ENCODE measurements at regions not wholly inside any gene's neighbourhood (a gene's known extent, or its start where the extent isn't known, plus 50 kb on each side); places are given as distances from the start of the nearest gene placed in this dataset.
"Not testable (repeated sequence)": the region's sequence is repeated elsewhere in the genome, so short reads cannot be mapped to it uniquely, and the experiment has no call there.

GRCh38 chr10:62589689-62590088, 214.8 kb upstream of the ADO start:
- DNase-seq (ENCODE audit: low read depth in 2 of 2) = no peak

DNA sequence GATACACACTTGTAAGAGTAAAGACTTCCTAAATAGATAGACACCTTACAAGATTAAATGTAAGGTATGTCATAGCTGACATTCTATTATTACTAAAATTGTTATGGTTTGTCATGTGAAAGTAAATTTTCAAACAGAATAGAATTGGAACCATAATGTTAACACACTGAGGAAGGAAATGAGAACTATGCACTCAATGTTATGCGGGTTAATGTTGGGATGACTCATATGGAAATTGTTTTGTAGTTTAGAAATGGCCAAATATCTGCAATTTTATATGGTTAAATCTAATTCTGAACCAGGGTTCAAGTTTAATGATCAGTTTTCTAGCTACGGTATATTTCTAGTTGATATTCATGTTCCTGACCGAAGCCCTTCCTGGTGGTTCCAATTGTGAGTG, 214.2 kb upstream of the ADO start:
- no peak for DNase-seq (ENCODE audit: low read depth in 2 of 2)

DNA sequence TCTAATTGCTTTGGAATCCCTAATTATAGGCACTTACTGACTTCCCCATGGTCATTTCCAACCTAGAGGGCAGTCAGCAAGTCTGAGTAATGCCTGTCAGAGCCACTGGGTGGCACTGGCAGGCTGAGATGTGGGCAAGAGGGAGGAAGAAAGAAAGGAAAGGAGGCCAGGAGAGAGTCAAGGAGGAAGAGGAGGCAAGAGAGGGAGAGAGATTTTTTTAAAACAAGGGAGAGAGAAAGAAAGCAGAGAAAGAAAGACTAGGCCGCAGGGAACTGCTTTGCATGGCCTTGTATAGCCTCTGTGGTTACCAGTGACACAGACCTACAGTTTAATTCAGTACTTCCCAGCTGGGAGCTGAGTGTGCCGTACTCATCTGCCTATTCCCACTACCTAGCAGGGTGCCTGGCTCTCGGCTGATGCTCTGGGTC, 210.4 kb upstream of the ADO start:
- DNase-seq (ENCODE audit: low read depth in 2 of 2) = peak; percentile 15 to 28

DNA sequence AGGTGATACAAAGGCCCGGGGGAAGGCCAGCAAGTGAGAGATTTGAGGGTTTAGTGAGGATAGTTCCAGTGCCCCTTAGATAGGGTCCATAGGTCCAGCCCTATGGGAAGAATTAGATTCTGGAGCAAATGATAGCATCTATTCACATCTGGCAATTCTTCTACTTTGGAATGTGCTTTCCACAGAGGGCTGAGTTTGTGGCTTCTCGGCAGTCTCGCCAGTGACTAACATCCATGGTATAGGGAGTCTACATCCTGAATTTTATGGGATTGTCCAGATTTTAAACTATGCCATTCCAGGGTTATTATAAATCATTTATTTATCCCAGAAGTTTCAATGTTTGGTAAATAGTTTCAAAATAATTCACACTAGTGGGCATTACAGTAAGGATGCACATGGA, 207.3 kb upstream of the ADO start:
- no peak for DNase-seq (ENCODE audit: low read depth in 2 of 2)

GRCh38 chr10:62599161-62599560, 205.4 kb upstream of the ADO start:
- DNase-seq (ENCODE audit: low read depth in 2 of 2) = no peak

GRCh38 chr10:62606551-62606950, 198.0 kb upstream of the ADO start:
- DNase-seq (ENCODE audit: low read depth in 2 of 2) = not testable (repeated sequence)

DNA sequence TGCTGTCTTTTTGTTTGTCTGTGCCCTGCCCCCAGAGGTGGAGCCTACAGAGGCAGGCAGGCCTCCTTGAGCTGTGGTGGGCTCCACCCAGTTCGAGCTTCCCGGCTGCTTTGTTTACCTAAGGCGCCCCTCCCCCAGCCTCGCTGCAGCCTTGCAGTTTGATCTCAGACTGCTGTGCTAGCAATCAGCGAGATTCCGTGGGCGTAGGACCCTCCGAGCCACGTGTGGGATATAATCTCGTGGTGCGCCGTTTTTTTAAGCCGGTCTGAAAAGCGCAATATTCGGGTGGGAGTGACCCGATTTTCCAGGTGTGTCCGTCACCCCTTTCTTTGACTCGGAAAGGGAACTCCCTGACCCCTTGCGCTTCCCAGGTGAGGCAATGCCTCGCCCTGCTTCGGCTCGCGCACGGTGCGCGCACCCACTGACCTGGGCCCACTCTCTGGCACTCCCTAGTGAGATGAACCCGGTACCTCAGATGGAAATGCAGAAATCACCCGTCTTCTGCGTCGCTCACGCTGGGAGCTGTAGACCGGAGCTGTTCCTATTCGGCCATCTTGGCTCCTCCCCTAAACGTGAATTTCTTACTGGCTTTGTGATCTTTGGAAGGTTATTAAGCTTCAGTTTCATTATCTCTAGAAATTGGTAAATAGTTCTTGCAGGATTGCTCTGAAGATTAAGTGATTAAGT, 196.2 kb upstream of the ADO start:
- not testable (repeated sequence) for DNase-seq (ENCODE audit: low read depth in 2 of 2)

DNA sequence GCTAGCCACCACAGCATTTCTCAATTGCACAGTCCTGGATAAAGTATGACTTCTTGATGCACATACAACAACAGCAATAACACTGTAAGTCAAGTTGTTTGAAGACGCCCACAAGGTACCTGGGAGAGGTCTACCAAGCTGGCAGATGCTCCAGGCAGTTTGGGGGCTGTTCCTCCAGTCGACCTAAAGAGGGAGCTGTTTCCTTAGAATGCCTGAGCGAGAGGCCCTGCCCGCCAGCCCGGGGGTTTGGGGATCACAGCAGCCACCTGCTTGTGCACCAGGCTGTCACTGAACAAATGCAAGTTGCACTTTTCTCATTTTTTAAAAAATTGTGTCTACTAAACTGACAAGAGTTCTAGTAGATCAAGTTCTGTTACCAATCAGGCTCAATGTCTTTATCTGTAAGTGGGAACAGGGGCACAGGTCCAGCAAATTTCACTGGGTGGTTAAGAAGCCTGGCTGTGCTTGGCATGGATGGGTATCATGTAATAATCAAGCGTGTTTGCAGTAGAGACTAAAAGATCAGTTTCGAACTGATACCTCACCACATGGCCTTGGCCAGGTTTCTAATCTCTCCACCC, 193.8 kb upstream of the ADO start:
- peak; percentile 63 to 65 for DNase-seq (ENCODE audit: low read depth in 2 of 2)

- DNase-seq (ENCODE audit: low read depth in 2 of 2) = no peak
Measured at GRCh38 chr10:62613424-62613823, 191.1 kb upstream of the ADO start.

DNA sequence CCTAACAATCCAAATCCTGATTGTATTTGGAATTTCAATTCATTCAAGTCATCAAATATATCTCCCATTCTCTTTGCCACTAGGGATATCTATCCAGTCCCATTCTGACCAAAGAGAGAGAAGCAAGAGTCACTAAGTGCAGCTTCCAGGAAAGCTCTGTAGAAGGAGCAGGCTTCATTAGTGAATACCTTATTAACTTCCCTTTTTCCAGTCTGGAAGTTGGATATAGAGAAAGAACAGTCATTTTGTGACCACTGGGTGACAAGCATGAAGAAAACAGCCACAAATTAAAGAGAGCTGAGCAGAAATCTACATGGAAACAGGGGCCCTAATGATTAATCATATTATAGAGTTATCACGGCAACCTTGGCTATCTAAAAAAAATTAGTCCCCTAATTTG, 190.7 kb upstream of the ADO start:
- DNase-seq (ENCODE audit: low read depth in 2 of 2) = no peak

GRCh38 chr10:62614389-62615157, 189.9 kb upstream of the ADO start:
- peak; percentile 44 to 45 for DNase-seq (ENCODE audit: low read depth in 2 of 2)

DNA sequence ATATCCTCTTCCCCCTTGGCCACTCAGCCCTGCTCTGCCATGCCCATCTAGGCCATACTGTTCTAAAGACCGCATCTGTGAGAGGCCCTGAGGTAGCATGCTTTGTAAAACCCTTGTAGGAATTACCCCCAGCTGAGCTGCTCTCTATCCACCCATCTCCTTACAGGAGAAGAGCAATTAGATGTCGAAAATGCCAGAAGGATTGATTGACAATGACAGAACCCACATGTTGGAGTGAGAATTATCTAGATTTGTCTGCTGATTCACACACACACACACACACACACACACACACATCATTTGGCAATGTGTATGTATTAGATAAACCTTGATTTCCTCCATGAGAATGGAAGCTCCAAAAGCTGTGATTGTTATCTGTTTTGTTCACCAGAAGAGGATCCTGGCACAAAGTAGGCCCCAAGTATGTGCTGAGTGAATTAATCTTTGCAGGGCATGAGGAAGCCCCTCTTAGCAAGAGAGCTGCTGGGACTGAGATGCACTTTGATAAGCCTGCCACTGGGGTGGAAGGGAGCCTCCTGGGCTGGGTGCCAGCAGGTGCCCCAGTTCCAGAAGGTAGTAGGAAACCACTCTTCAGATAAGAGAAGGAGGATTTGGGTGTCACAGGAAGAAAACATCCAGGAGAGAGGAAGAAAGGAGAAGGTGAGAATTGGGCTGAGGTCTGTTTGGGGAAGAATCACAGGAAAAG, 187.5 kb upstream of the ADO start:
- DNase-seq (ENCODE audit: low read depth in 2 of 2) = no peak

- DNase-seq (ENCODE audit: low read depth in 2 of 2) = no peak
Measured at GRCh38 chr10:62617652-62618051, 186.9 kb upstream of the ADO start.

DNA sequence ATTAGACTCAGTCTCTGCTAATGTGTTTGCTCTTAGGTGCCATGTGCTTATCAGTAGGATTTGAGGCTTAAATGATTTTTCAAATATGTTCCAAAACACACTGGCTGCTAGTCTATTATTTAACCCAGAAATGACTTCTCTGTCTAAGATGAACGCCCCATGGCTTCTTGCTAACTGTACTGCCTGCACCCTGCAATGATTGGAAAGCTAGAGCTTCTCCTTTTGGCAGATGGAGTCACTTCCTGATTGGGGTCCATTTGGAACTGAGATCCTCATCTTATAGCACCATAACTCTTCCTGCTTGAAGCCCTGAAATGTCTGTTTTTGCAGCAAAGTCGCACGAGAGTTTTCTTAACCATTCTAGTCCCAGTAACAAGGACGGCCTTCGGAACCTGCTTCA, 186.5 kb upstream of the ADO start:
- DNase-seq (ENCODE audit: low read depth in 2 of 2) = no peak

GRCh38 chr10:62618576-62619412, 185.7 kb upstream of the ADO start:
- no peak for DNase-seq (ENCODE audit: low read depth in 2 of 2)

GRCh38 chr10:62619413-62619738, 185.1 kb upstream of the ADO start:
- DNase-seq (ENCODE audit: low read depth in 2 of 2) = no peak

GRCh38 chr10:62620491-62620890, 184.0 kb upstream of the ADO start:
- DNase-seq (ENCODE audit: low read depth in 2 of 2) = no peak

DNA sequence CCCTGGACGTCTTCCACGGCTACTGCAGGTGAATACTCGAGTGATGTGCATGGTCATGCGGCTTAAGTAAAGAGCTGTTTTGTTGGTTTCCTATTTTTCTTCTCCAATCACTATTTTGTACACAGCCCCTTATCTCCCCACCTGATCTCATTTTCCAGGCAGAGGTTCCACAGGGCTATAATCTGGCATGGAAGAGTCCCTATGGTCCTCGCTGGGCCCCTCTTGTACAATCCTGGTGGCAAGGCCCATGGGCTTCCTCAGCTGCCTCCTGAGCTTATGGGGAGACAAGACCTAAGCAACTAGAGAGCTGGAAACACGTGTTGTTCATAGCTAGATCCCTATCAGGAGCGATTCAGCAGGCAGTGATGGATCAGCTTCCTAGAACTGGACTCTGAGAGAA, 181.3 kb upstream of the ADO start:
- DNase-seq (ENCODE audit: low read depth in 2 of 2) = no peak

- no peak for DNase-seq (ENCODE audit: low read depth in 2 of 2)
Measured at GRCh38 chr10:62625484-62625883, 179.0 kb upstream of the ADO start.

- no peak for DNase-seq (ENCODE audit: low read depth in 2 of 2)
Measured at GRCh38 chr10:62626079-62626478, 178.4 kb upstream of the ADO start.

GRCh38 chr10:62626817-62627216, 177.7 kb upstream of the ADO start:
- no peak for DNase-seq (ENCODE audit: low read depth in 2 of 2)

- no peak for DNase-seq (ENCODE audit: low read depth in 2 of 2)
Measured at GRCh38 chr10:62627983-62628382, 176.5 kb upstream of the ADO start.

All from stimulated activated CD8-positive, alpha-beta memory T cell treated with anti-CD3 and anti-CD28 coated beads, Interleukin-15, amount 100 ng/mL, for 48 hours (primary cell).